ENCODE measurements at regions not wholly inside any gene's neighbourhood (a gene's known extent, or its start where the extent isn't known, plus 50 kb on each side); places are given as distances from the start of the nearest gene placed in this dataset.

- H3K36me3 Mint-ChIP-seq = no peaks in the 10 kb centered on the region
Observed at GRCh38 chr7:114085592-114086501, 167.0 kb upstream of the PPP1R3A start.

GRCh38 chr7:114085313-114085591, 166.4 kb upstream of the PPP1R3A start:
- H3K27ac ChIP-seq = no peak overlapping the region

More at GRCh38 chr7:114085592-114086501, 167.0 kb upstream of the PPP1R3A start:
- H3K4me1 Mint-ChIP-seq = peaks cover 32% of the 10 kb centered on the region
- H4K20me1 ChIP-seq (ENCODE audit: low read depth) = peaks cover 33% of the 10 kb centered on the region
- H3K27me3 Mint-ChIP-seq (ENCODE audit: insufficient read depth, low read depth) = peaks cover 37% of the 10 kb centered on the region
- H3K27ac ChIP-seq = no peak overlapping the region
- H3K4me3 ChIP-seq = peak overlapping the region; percentile 58
- H3K9ac ChIP-seq = no peak overlapping the region
- no peaks in the 10 kb centered on the region for H3K9me3 ChIP-seq (ENCODE audit: low read depth)
- no peaks in the 10 kb centered on the region for H3K36me3 ChIP-seq
- peaks cover 15% of the 10 kb centered on the region for H3K4me1 ChIP-seq
- H3K9me3 Mint-ChIP-seq = no peaks in the 10 kb centered on the region
- DNase-seq (ENCODE audit: low spot score) = peak; percentile 76
- TF ChIP-seq EZH2phosphoT487 (IDR thresholded peaks at IDR 0.05) = no peak
- no peak for TF ChIP-seq EZH2 (IDR thresholded peaks at IDR 0.05)
- no peak for TF ChIP-seq CTCF (IDR thresholded peaks at IDR 0.05)
- peak overlapping the region; percentile 92 for H2AFZ ChIP-seq (replicated peaks)
- H3K4me2 ChIP-seq = peak overlapping the region; percentile 89
- H3K79me2 ChIP-seq (ENCODE audit: low read depth) = no peaks in the 10 kb centered on the region
- peak overlapping the region; percentile 99 for H3K27ac Mint-ChIP-seq
- peaks cover 100% of the 10 kb centered on the region for H3K27me3 ChIP-seq
- peaks cover 10% of the 10 kb centered on the region for H3F3A ChIP-seq (ENCODE audit: low read depth)
- peak overlapping the region; percentile 96 for H3K4me3 Mint-ChIP-seq

GRCh38 chr7:114084472-114085312, 165.9 kb upstream of the PPP1R3A start:
- Mint-ChIP-seq H3K4me3 (peak overlapping the region; percentile 96), H3K36me3 (no peaks in the 10 kb centered on the region), H3K9me3 (no peaks in the 10 kb centered on the region), H3K27ac (peak overlapping the region; percentile 99), H3K27me3 (ENCODE audit: insufficient read depth, low read depth) (peaks cover 37% of the 10 kb centered on the region), H3K4me1 (peaks cover 32% of the 10 kb centered on the region)
- no peaks in the 10 kb centered on the region for H3K36me3 ChIP-seq
- peaks cover 100% of the 10 kb centered on the region for H3K27me3 ChIP-seq
- H3K4me3 ChIP-seq = peak overlapping the region; percentile 58
- TF ChIP-seq EZH2 (IDR thresholded peaks at IDR 0.05) (peak; percentile 79), EZH2phosphoT487 (IDR thresholded peaks at IDR 0.05) (peak; percentile 78), CTCF (IDR thresholded peaks at IDR 0.05) (no peak)
- H4K20me1 ChIP-seq (ENCODE audit: low read depth) = peaks cover 33% of the 10 kb centered on the region
- H2AFZ ChIP-seq (replicated peaks) = peak overlapping the region; percentile 92
- DNase-seq (ENCODE audit: low spot score) = peak; percentile 72
- no peaks in the 10 kb centered on the region for H3K9me3 ChIP-seq (ENCODE audit: low read depth)
- no peaks in the 10 kb centered on the region for H3K79me2 ChIP-seq (ENCODE audit: low read depth)
- peaks cover 15% of the 10 kb centered on the region for H3K4me1 ChIP-seq
- H3K27ac ChIP-seq = no peak overlapping the region
- peaks cover 10% of the 10 kb centered on the region for H3F3A ChIP-seq (ENCODE audit: low read depth)
- H3K4me2 ChIP-seq = peak overlapping the region; percentile 89
- H3K9ac ChIP-seq = no peak overlapping the region

More at GRCh38 chr7:114085313-114085591, 166.4 kb upstream of the PPP1R3A start:
- peak overlapping the region; percentile 99 for H3K27ac Mint-ChIP-seq
- no peaks in the 10 kb centered on the region for H3K9me3 ChIP-seq (ENCODE audit: low read depth)
- H3K27me3 Mint-ChIP-seq (ENCODE audit: insufficient read depth, low read depth) = peaks cover 37% of the 10 kb centered on the region
- DNase-seq (ENCODE audit: low spot score) = no peak
- H3K36me3 ChIP-seq = no peaks in the 10 kb centered on the region
- H2AFZ ChIP-seq (replicated peaks) = peak overlapping the region; percentile 92
- H3K4me3 ChIP-seq = peak overlapping the region; percentile 58
- TF ChIP-seq EZH2 (IDR thresholded peaks at IDR 0.05) (peak; percentile 26), EZH2phosphoT487 (IDR thresholded peaks at IDR 0.05) (no peak), CTCF (IDR thresholded peaks at IDR 0.05) (no peak)
- no peaks in the 10 kb centered on the region for H3K79me2 ChIP-seq (ENCODE audit: low read depth)
- peaks cover 33% of the 10 kb centered on the region for H4K20me1 ChIP-seq (ENCODE audit: low read depth)
- peaks cover 32% of the 10 kb centered on the region for H3K4me1 Mint-ChIP-seq
- H3K4me3 Mint-ChIP-seq = peak overlapping the region; percentile 96
- no peaks in the 10 kb centered on the region for H3K9me3 Mint-ChIP-seq
- H3K4me2 ChIP-seq = peak overlapping the region; percentile 89
- peaks cover 15% of the 10 kb centered on the region for H3K4me1 ChIP-seq
- H3K27me3 ChIP-seq = peaks cover 100% of the 10 kb centered on the region
- H3K9ac ChIP-seq = no peak overlapping the region
- peaks cover 10% of the 10 kb centered on the region for H3F3A ChIP-seq (ENCODE audit: low read depth)
- no peaks in the 10 kb centered on the region for H3K36me3 Mint-ChIP-seq

All from neural progenitor cell (in vitro differentiated cells).